Suprapubic skin (tissue), 4 donors: ENCODE measurements at regions not wholly inside any gene's neighbourhood (a gene's known extent, or its start where the extent isn't known, plus 50 kb on each side); places are given as distances from the start of the nearest gene placed in this dataset.

Source experiments
- DNase-seq, 2 donors: peaks; one replicate each; pipeline ENCODE4 v3.0.0-alpha.2; 2019; ENCODE audit warnings: low spot score in 2 of 2
- H3K27ac ChIP-seq: fragments of 200-600 bp; sonication (generic); one replicate; pipeline ENCODE4 v1.5.1; 2019
- H3K27me3 ChIP-seq: fragments of 200-600 bp; sonication (generic); one replicate; pipeline ENCODE4 v1.5.1; 2019
- H3K36me3 ChIP-seq: fragments of 200-600 bp; sonication (generic); one replicate; pipeline ENCODE4 v1.5.1; 2019
- H3K4me1 ChIP-seq: fragments of 200-600 bp; sonication (generic); one replicate; pipeline ENCODE4 v1.5.1; 2019
- H3K4me3 ChIP-seq: fragments of 200-600 bp; sonication (generic); one replicate; pipeline ENCODE4 v1.5.1; 2019; ENCODE audit warnings: mild to moderate bottlenecking
- H3K9me3 ChIP-seq: fragments of 200-600 bp; sonication (generic); one replicate; pipeline ENCODE4 v1.5.1; 2019
- EP300 ChIP-seq: sonication (generic); formaldehyde crosslinking; IDR thresholded peaks from one replicate; pipeline ENCODE4 v1.6.1; 2017; ENCODE audit warnings: antibody characterized with exemption
- POLR2A ChIP-seq, 2 donors: fragments of 450-650 bp; IDR thresholded peaks; one replicate each; pipeline ENCODE4 v1.6.1; 2017; ENCODE audit warnings: antibody characterized with exemption in 2 of 2, mild to moderate bottlenecking in 2 of 2, moderate library complexity in 2 of 2
- POLR2AphosphoS5 ChIP-seq, 3 donors: sonication (generic); formaldehyde crosslinking; IDR thresholded peaks; one replicate each; pipeline ENCODE4 v1.6.1; 2017; ENCODE audit warnings: antibody characterized with exemption in 3 of 3
- WGBS: methylation state at CpG from one replicate; pipeline ENCODE4 v1.1.5; 2018; 5-methylcytosine and 5-hydroxymethylcytosine counted together
- TF ChIP-seq, protein P1 (sequence below), 2 donors: fragments of 200-600 bp in 1 of 2; fragments of 450-650 bp in 1 of 2; sonication (generic) in 1 of 2; IDR thresholded peaks; one replicate each; pipeline ENCODE4 v1.5.1; 2016 to 2019; ENCODE audit warnings: antibody characterized with exemption in 2 of 2, mild to moderate bottlenecking in 1 of 2, moderate library complexity in 1 of 2

DNA sequence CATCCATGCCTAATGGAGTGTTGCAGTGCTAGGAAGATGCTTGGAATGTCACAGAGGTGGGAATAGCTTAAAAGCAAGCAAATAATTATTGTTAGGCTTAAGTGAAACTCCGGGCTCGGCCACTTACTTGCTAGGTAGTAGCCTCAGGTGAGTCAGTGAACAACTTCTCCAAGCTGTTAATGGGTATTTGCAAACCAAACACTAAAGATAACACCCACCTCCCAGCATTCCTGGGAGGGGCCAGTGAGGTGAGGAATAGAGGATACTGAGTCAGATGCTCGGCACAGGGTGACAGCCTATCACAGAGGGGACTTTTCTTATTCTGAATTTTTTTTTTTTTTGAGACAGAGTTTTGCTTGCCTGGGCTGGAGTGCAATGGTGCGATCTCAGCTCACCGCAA lies 151.2 kb upstream of the RFLNA start:
- TF ChIP-seq EP300, result no peak
- TF ChIP-seq POLR2AphosphoS5 (IDR thresholded peaks at IDR 0.05), result no peak
- TF ChIP-seq POLR2A (IDR thresholded peaks at IDR 0.05), result no peak
- TF ChIP-seq, protein P1, sequence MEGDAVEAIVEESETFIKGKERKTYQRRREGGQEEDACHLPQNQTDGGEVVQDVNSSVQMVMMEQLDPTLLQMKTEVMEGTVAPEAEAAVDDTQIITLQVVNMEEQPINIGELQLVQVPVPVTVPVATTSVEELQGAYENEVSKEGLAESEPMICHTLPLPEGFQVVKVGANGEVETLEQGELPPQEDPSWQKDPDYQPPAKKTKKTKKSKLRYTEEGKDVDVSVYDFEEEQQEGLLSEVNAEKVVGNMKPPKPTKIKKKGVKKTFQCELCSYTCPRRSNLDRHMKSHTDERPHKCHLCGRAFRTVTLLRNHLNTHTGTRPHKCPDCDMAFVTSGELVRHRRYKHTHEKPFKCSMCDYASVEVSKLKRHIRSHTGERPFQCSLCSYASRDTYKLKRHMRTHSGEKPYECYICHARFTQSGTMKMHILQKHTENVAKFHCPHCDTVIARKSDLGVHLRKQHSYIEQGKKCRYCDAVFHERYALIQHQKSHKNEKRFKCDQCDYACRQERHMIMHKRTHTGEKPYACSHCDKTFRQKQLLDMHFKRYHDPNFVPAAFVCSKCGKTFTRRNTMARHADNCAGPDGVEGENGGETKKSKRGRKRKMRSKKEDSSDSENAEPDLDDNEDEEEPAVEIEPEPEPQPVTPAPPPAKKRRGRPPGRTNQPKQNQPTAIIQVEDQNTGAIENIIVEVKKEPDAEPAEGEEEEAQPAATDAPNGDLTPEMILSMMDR (IDR thresholded peaks at IDR 0.05), result no peak

DNA sequence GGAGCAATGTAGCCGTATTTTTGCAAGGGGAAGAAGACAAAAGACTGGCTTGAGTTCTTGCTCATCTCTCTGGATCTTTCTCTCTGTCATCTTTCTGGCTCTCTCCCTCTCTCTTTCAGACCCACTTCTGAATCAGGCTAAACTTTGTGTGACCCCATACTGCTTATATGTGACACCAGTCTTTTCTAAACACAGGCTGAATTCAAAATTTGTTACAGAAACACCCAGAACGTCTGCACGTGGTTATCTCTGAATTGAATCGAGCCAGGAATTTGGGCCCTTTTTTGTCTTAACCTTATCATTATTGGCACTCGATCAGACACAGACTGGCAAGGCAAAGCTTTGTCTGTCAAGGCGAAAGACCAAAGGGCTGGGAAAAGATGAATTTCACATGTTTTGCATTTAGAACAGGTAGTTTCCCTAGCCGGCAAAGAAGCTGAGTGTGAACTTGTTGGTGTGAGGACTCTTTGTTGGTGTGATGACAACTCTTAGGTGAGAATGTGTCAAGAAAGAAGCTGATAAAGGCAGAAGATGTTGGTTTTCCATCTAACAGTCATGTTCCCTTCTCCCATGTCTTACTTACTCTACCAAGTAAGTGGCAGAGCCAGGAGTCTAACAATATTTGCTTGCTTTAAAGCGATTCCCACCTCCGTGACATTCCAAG lies 150.2 kb upstream of the RFLNA start:
- no peaks in the 10 kb centered on the region for H3K36me3 ChIP-seq
- H3K4me1 ChIP-seq, result no peaks in the 10 kb centered on the region
- no peak overlapping the region for H3K27ac ChIP-seq
- no peak overlapping the region for H3K4me3 ChIP-seq
- no peaks in the 10 kb centered on the region for H3K9me3 ChIP-seq
- 64% methylated on average over 9 of the region's 9 CpGs for WGBS
- no peaks in the 10 kb centered on the region for H3K27me3 ChIP-seq
- no peak for DNase-seq
- TF ChIP-seq EP300, result no peak
- no peak for TF ChIP-seq POLR2A (IDR thresholded peaks at IDR 0.05)
- TF ChIP-seq, protein P1 (IDR thresholded peaks at IDR 0.05), result no peak
- no peak for TF ChIP-seq POLR2AphosphoS5 (IDR thresholded peaks at IDR 0.05)

More for the DNA sequence above, 151.2 kb upstream of the RFLNA start:
- no peaks in the 10 kb centered on the region for H3K27me3 ChIP-seq
- H3K4me1 ChIP-seq, result no peaks in the 10 kb centered on the region
- no peak overlapping the region for H3K27ac ChIP-seq
- DNase-seq, result no peak
- no peak overlapping the region for H3K4me3 ChIP-seq
- no peaks in the 10 kb centered on the region for H3K36me3 ChIP-seq
- WGBS, result 92% methylated on average over 5 of the region's 5 CpGs
- H3K9me3 ChIP-seq, result no peaks in the 10 kb centered on the region

DNA sequence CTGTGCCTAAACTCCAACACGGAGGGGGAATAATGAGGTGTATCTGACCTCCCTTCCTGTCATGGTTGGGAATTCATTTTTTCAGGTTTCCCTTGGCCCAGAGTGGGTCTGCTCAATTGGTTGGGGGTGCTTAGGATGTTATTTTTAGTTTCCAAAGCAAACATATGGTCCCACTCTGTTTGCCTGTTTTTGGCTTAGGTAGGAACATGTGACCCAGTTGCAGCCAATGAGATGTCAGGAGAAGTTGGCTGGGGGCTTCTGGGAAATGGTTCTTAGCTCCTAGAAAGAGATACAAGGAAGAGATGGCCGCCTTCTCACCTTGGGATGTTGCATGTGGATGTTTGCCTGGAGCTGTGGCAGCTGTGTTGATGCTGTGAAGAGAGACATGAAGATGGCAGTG lies 147.9 kb upstream of the RFLNA start:
- TF ChIP-seq POLR2A (IDR thresholded peaks at IDR 0.05) (no peak), POLR2AphosphoS5 (IDR thresholded peaks at IDR 0.05) (no peak), EP300 (no peak)
- TF ChIP-seq, protein P1 (IDR thresholded peaks at IDR 0.05), result no peak
- no peak for DNase-seq

DNA sequence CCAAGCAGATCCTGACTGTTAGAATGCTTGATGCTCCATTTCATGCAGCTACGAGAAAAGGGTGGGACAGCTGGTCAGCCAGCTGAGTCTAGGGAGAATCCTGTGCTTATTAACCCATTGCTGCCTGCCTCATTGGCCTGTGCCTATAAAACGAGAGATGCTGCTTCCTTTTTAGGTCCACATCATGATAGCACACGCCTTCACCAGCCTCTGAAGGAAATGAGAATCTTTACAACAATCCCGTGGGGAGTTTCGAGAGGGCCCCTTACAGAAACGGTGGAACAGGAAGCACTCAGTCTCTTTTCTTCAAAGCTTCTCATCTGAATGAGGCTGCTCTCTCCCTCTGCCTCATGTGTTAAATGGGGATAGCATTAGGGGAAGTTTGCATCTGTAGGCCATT lies 147.3 kb upstream of the RFLNA start:
- Histone ChIP-seq H3K4me3 (no peak overlapping the region), H3K4me1 (no peaks in the 10 kb centered on the region), H3K36me3 (no peaks in the 10 kb centered on the region), H3K27me3 (no peaks in the 10 kb centered on the region), H3K9me3 (no peaks in the 10 kb centered on the region), H3K27ac (no peak overlapping the region)
- TF ChIP-seq EP300 (no peak), POLR2A (IDR thresholded peaks at IDR 0.05) (no peak), POLR2AphosphoS5 (IDR thresholded peaks at IDR 0.05) (no peak)
- TF ChIP-seq, protein P1 (IDR thresholded peaks at IDR 0.05), result no peak
- 57% methylated on average over 6 of the region's 6 CpGs for WGBS
- DNase-seq, result no peak

More for the DNA sequence above, 147.9 kb upstream of the RFLNA start:
- H3K9me3 ChIP-seq, result no peaks in the 10 kb centered on the region
- 95% methylated on average over 2 of the region's 2 CpGs for WGBS
- H3K4me1 ChIP-seq, result no peaks in the 10 kb centered on the region
- H3K27me3 ChIP-seq, result no peaks in the 10 kb centered on the region
- no peaks in the 10 kb centered on the region for H3K36me3 ChIP-seq
- no peak overlapping the region for H3K27ac ChIP-seq
- no peak overlapping the region for H3K4me3 ChIP-seq

DNA sequence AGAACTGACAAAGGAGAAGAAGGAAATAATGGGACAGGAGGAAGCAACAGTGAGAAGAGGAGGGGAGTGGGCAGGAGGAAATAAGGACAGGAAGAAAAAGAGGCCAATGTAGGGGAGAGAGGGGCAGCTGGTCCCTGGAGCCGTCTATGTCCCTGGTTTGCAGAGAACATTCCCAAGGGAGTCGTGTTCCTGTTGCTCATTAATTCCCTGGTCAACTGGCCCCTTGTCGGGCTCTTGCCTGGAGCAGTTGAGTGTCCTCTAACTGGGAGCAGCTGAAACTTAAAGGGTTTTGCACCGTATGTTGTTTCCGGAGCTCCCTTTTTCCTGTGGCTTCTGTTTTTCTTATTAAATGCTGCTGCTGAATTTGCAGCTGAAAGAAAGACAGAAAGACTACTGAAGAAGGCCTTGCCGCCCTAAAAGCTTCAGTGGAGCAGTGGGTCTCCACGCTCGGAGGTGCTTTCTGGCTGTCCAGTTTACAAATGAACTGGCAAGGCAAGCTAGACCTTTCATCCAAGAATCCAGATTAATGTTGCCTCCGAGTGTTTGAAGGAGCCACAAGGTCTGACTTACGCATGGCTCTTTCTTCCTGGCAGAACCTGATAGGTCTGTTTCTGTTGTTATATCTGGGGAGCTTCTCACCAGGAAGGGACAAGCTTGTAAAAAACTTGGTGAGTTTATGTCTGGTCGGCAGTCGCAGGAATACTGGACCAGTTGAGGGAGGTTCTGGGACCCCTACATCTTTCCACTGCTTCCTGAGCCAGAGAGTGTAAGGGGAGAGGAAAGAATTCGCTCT lies 146.2 kb upstream of the RFLNA start:
- 88% methylated on average over 13 of the region's 13 CpGs for WGBS
- no peak for DNase-seq
- Histone ChIP-seq H3K4me3 (no peak overlapping the region), H3K36me3 (no peaks in the 10 kb centered on the region), H3K27ac (no peak overlapping the region), H3K27me3 (no peaks in the 10 kb centered on the region), H3K9me3 (no peaks in the 10 kb centered on the region), H3K4me1 (no peaks in the 10 kb centered on the region)
- TF ChIP-seq, protein P1 (IDR thresholded peaks at IDR 0.05), result no peak
- no peak for TF ChIP-seq EP300
- no peak for TF ChIP-seq POLR2AphosphoS5 (IDR thresholded peaks at IDR 0.05)
- no peak for TF ChIP-seq POLR2A (IDR thresholded peaks at IDR 0.05)
